OCI-LY1 (cell line): ENCODE measurements at regions not wholly inside any gene's neighbourhood (a gene's known extent, or its start where the extent isn't known, plus 50 kb on each side); places are given as distances from the start of the nearest gene placed in this dataset.

Experiments
- H2AFZ ChIP-seq: fragments of 200-600 bp; sonication (generic), shearing (Covaris generic); 2 replicates; pipeline ENCODE4 v1.6.0; 2014; ENCODE audit warnings: antibody characterized with exemption, mild to moderate bottlenecking, low read length
- H3F3A ChIP-seq: fragments of 200-600 bp; sonication (generic), shearing (Covaris generic); 2 replicates; pipeline ENCODE4 v1.6.0; 2014; ENCODE audit warnings: mild to moderate bottlenecking, antibody characterized with exemption, low read length, moderate library complexity; ENCODE audit not compliant: insufficient read depth
- H3K27ac ChIP-seq: fragments of 200-600 bp; sonication (generic); 2 replicates; pipeline ENCODE4 v1.5.1; 2014; ENCODE audit warnings: low read length, mixed run types, mild to moderate bottlenecking, low read depth; ENCODE audit not compliant: poor library complexity, severe bottlenecking
- H3K27me3 ChIP-seq: fragments of 200-600 bp; sonication (generic); 2 replicates; pipeline ENCODE4 v1.6.0; 2014; ENCODE audit warnings: antibody characterized with exemption, mild to moderate bottlenecking, low read length, moderate library complexity; ENCODE audit not compliant: insufficient read depth
- H3K36me3 ChIP-seq: fragments of 200-600 bp; sonication (generic); 2 replicates; pipeline ENCODE4 v1.6.1; 2014; ENCODE audit warnings: mild to moderate bottlenecking, antibody characterized with exemption, low read length, moderate library complexity, mixed read lengths; ENCODE audit not compliant: insufficient read depth
- H3K4me1 ChIP-seq: fragments of 200-600 bp; sonication (generic); 2 replicates; pipeline ENCODE4 v1.5.1; 2014; ENCODE audit warnings: mild to moderate bottlenecking, low read length, moderate library complexity; ENCODE audit not compliant: insufficient read depth, severe bottlenecking
- H3K4me2 ChIP-seq: fragments of 200-600 bp; sonication (generic), shearing (Covaris generic); 2 replicates; pipeline ENCODE4 v1.6.1; 2014; ENCODE audit warnings: low read length
- H3K4me3 ChIP-seq: fragments of 200-600 bp; sonication (generic); 2 replicates; pipeline ENCODE4 v1.5.1; 2014; ENCODE audit warnings: low read length, low read depth, mild to moderate bottlenecking, mixed read lengths; ENCODE audit not compliant: poor library complexity, severe bottlenecking
- H3K79me2 ChIP-seq: fragments of 200-600 bp; shearing (Covaris generic); 2 replicates; pipeline ENCODE4 v1.6.1; 2016; ENCODE audit warnings: mixed run types, low read length, mixed read lengths; ENCODE audit not compliant: insufficient read depth
- H3K9ac ChIP-seq: fragments of 200-600 bp; sonication (generic), shearing (Covaris generic); 2 replicates; pipeline ENCODE4 v1.6.1; 2014; ENCODE audit warnings: mild to moderate bottlenecking, low read length, mixed read lengths
- H3K9me2 ChIP-seq: fragments of 200-600 bp; sonication (generic), shearing (Covaris generic); 2 replicates; pipeline ENCODE4 v1.6.1; 2014; ENCODE audit warnings: low read depth, mild to moderate bottlenecking, low read length, mixed read lengths
- H3K9me3 ChIP-seq: fragments of 200-600 bp; shearing (Covaris generic); 2 replicates; pipeline ENCODE4 v1.6.1; 2014; ENCODE audit warnings: low read length, mixed read lengths
- H4K20me1 ChIP-seq: fragments of 200-600 bp; sonication (generic), shearing (Covaris generic); 2 replicates; pipeline ENCODE4 v1.6.0; 2016; ENCODE audit warnings: mild to moderate bottlenecking, low read length; ENCODE audit not compliant: insufficient read depth
- EZH2 ChIP-seq: fragments of 200-600 bp; sonication (generic), shearing (Covaris generic); IDR thresholded peaks from 2 replicates; pipeline ENCODE4 v1.8.0; 2017; ENCODE audit warnings: borderline replicate concordance, mixed run types, mild to moderate bottlenecking, antibody characterized with exemption, low read length, moderate library complexity, mixed read lengths
- TF ChIP-seq, protein P1 (sequence below): fragments of 200-600 bp; sonication (generic), shearing (Covaris generic); IDR thresholded peaks from 2 replicates; pipeline ENCODE4 v1.5.1; 2017; ENCODE audit warnings: mild to moderate bottlenecking, antibody characterized with exemption, low read length, moderate library complexity, mixed read lengths

- Histone ChIP-seq H3K4me1 (no peaks in the 10 kb centered on the region), H3K4me2 (no peak overlapping the region), H3K9me3 (no peaks in the 10 kb centered on the region), H3K36me3 (no peaks in the 10 kb centered on the region), H3K9ac (no peak overlapping the region), H4K20me1 (no peaks in the 10 kb centered on the region), H3F3A (no peaks in the 10 kb centered on the region), H3K79me2 (no peaks in the 10 kb centered on the region), H3K27ac (no peak overlapping the region), H3K9me2 (no peaks in the 10 kb centered on the region), H2AFZ (no peak overlapping the region), H3K27me3 (no peaks in the 10 kb centered on the region), H3K4me3 (no peak overlapping the region)
- TF ChIP-seq, protein P1, sequence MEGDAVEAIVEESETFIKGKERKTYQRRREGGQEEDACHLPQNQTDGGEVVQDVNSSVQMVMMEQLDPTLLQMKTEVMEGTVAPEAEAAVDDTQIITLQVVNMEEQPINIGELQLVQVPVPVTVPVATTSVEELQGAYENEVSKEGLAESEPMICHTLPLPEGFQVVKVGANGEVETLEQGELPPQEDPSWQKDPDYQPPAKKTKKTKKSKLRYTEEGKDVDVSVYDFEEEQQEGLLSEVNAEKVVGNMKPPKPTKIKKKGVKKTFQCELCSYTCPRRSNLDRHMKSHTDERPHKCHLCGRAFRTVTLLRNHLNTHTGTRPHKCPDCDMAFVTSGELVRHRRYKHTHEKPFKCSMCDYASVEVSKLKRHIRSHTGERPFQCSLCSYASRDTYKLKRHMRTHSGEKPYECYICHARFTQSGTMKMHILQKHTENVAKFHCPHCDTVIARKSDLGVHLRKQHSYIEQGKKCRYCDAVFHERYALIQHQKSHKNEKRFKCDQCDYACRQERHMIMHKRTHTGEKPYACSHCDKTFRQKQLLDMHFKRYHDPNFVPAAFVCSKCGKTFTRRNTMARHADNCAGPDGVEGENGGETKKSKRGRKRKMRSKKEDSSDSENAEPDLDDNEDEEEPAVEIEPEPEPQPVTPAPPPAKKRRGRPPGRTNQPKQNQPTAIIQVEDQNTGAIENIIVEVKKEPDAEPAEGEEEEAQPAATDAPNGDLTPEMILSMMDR = no peak
- no peak for TF ChIP-seq EZH2
Measured at GRCh38 chr2:192983173-192983572, 788.4 kb upstream of the TMEFF2 start.

- TF ChIP-seq, protein P1 = no peak
- no peak for TF ChIP-seq EZH2
Measured at GRCh38 chr2:192978395-192978794, 783.7 kb upstream of the TMEFF2 start.

GRCh38 chr2:192971981-192972380, 777.2 kb upstream of the TMEFF2 start:
- H3K27me3 ChIP-seq = no peaks in the 10 kb centered on the region
- no peaks in the 10 kb centered on the region for H3K9me2 ChIP-seq
- no peaks in the 10 kb centered on the region for H3K4me1 ChIP-seq
- no peak overlapping the region for H3K4me3 ChIP-seq
- H3K9me3 ChIP-seq = no peaks in the 10 kb centered on the region
- TF ChIP-seq, protein P1 = no peak
- TF ChIP-seq EZH2 = no peak
- no peak overlapping the region for H3K9ac ChIP-seq
- no peak overlapping the region for H3K27ac ChIP-seq
- H3K4me2 ChIP-seq = no peak overlapping the region
- no peaks in the 10 kb centered on the region for H3K79me2 ChIP-seq
- no peak overlapping the region for H2AFZ ChIP-seq
- H3K36me3 ChIP-seq = no peaks in the 10 kb centered on the region
- no peaks in the 10 kb centered on the region for H4K20me1 ChIP-seq
- no peaks in the 10 kb centered on the region for H3F3A ChIP-seq

More at GRCh38 chr2:192978395-192978794, 783.7 kb upstream of the TMEFF2 start:
- Histone ChIP-seq H3K4me2 (no peak overlapping the region), H3F3A (no peaks in the 10 kb centered on the region), H4K20me1 (no peaks in the 10 kb centered on the region), H3K79me2 (no peaks in the 10 kb centered on the region), H3K4me3 (no peak overlapping the region), H2AFZ (no peak overlapping the region), H3K9me2 (no peaks in the 10 kb centered on the region), H3K9me3 (no peaks in the 10 kb centered on the region), H3K4me1 (no peaks in the 10 kb centered on the region), H3K9ac (no peak overlapping the region), H3K27ac (no peak overlapping the region), H3K27me3 (no peaks in the 10 kb centered on the region), H3K36me3 (no peaks in the 10 kb centered on the region)
